ENCODE measurements at regions not wholly inside any gene's neighbourhood (a gene's known extent, or its start where the extent isn't known, plus 50 kb on each side); places are given as distances from the start of the nearest gene placed in this dataset.

DNA sequence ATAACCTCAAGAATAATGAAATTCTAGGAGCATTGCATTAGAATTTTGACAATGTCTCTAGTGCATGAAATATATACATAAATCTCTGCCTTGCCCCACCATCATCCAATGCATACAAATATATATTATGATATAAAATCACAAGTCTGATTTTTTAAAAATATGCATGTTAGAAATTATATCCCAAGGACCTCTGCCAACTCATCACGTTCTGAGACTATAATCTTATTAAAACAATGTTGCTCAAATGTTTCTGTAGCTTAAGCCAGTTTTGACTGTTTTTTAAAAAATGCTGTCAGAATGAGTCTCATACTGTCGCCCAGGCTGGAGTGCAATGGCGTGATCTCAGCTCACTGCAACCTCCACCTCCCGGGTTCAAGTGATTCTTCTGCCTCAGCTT, 287.0 kb upstream of the SOX4 start:
- Histone ChIP-seq H3K9ac (ENCODE audit: low read length) (no peak overlapping the region), H3K36me3 (ENCODE audit: low read depth, low read length) (no peaks in the 10 kb centered on the region), H3K4me2 (ENCODE audit: low read length) (no peak overlapping the region), H3F3A (ENCODE audit: low read length, unreplicated experiment) (no peaks in the 10 kb centered on the region), H4K20me1 (ENCODE audit: low read length) (no peaks in the 10 kb centered on the region), H3K9me3 (ENCODE audit: low read length) (0 out of 2 replicates have a peak, but pooled peaks cover 5% of the 10 kb centered on the region), H3K27ac (ENCODE audit: low read length) (no peak overlapping the region), H3K4me3 (ENCODE audit: low read length) (no peak overlapping the region), H3K9me2 (replicated peaks; ENCODE audit: low read length) (no peaks in the 10 kb centered on the region), H3K27me3 (ENCODE audit: low read length) (no peaks in the 10 kb centered on the region), H3K79me2 (ENCODE audit: low read length) (no peaks in the 10 kb centered on the region), H2AFZ (ENCODE audit: low read length) (no peak overlapping the region), H3K4me1 (ENCODE audit: insufficient read depth, low read length) (no peaks in the 10 kb centered on the region)
- DNase-seq (no peak), ATAC-seq (no peak)
- ChIA-PET POLR2A (ENCODE audit: unreplicated experiment) (no interaction called here), CTCF (no interaction called here)
- intact Hi-C loops (cut with micrococcal nuclease): no loop called here
- TF ChIP-seq, protein P1, sequence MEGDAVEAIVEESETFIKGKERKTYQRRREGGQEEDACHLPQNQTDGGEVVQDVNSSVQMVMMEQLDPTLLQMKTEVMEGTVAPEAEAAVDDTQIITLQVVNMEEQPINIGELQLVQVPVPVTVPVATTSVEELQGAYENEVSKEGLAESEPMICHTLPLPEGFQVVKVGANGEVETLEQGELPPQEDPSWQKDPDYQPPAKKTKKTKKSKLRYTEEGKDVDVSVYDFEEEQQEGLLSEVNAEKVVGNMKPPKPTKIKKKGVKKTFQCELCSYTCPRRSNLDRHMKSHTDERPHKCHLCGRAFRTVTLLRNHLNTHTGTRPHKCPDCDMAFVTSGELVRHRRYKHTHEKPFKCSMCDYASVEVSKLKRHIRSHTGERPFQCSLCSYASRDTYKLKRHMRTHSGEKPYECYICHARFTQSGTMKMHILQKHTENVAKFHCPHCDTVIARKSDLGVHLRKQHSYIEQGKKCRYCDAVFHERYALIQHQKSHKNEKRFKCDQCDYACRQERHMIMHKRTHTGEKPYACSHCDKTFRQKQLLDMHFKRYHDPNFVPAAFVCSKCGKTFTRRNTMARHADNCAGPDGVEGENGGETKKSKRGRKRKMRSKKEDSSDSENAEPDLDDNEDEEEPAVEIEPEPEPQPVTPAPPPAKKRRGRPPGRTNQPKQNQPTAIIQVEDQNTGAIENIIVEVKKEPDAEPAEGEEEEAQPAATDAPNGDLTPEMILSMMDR (conservative IDR thresholded peaks at IDR 0.05; ENCODE audit: low read depth, low read length): no peak
- no TSS peak for BruUV-seq (replicated peaks)

DNA sequence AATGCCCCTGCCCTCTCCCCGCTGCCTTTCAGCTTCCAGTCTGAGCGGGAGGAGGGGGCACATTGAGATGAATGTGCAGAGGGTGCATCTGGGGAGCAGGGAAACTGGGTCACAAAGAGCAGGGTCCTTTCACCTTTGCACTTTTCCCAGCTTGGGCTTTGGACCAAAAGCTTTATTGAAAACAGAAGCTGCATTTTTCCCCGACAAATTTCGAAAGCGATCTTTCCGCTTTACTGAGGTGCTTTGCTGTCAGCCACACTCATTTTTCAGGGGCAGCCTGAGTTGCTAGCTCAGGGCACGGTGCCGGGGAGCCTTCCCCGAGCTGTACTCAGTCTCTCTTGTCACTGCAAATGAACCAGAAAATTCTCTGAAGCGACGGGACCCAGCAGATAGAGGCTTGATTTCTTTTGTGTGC, 283.7 kb upstream of the SOX4 start:
- H3K9me3 ChIP-seq (ENCODE audit: low read length): no peaks in the 10 kb centered on the region
- H3K36me3 ChIP-seq (ENCODE audit: low read depth, low read length): no peaks in the 10 kb centered on the region
- CTCF ChIA-PET: no interaction called here
- no peak for TF ChIP-seq EZH2 (IDR thresholded peaks at IDR 0.05; ENCODE audit: low read length, unreplicated experiment)
- TF ChIP-seq, protein P1 (conservative IDR thresholded peaks at IDR 0.05; ENCODE audit: low read depth, low read length): no peak
- TF ChIP-seq EZH2phosphoT487 (IDR thresholded peaks at IDR 0.05; ENCODE audit: borderline replicate concordance, low read length): no peak
- ATAC-seq (no peak), DNase-seq (no peak)
- no peak overlapping the region for H3K27ac ChIP-seq (ENCODE audit: low read length)
- H3K9me2 ChIP-seq (replicated peaks; ENCODE audit: low read length): no peaks in the 10 kb centered on the region
- H3K4me1 ChIP-seq (ENCODE audit: insufficient read depth, low read length): no peaks in the 10 kb centered on the region
- no peaks in the 10 kb centered on the region for H3F3A ChIP-seq (ENCODE audit: low read length, unreplicated experiment)
- no peaks in the 10 kb centered on the region for H3K79me2 ChIP-seq (ENCODE audit: low read length)
- intact Hi-C loops (cut with micrococcal nuclease): no loop called here
- no peak overlapping the region for H3K9ac ChIP-seq (ENCODE audit: low read length)
- no peak overlapping the region for H3K4me3 ChIP-seq (ENCODE audit: low read length)
- no peaks in the 10 kb centered on the region for H4K20me1 ChIP-seq (ENCODE audit: low read length)
- H3K27me3 ChIP-seq (ENCODE audit: low read length): no peaks in the 10 kb centered on the region
- POLR2A ChIA-PET (ENCODE audit: unreplicated experiment): no interaction called here
- no peak overlapping the region for H2AFZ ChIP-seq (ENCODE audit: low read length)
- BruUV-seq (replicated peaks): no TSS peak
- no peak overlapping the region for H3K4me2 ChIP-seq (ENCODE audit: low read length)

DNA sequence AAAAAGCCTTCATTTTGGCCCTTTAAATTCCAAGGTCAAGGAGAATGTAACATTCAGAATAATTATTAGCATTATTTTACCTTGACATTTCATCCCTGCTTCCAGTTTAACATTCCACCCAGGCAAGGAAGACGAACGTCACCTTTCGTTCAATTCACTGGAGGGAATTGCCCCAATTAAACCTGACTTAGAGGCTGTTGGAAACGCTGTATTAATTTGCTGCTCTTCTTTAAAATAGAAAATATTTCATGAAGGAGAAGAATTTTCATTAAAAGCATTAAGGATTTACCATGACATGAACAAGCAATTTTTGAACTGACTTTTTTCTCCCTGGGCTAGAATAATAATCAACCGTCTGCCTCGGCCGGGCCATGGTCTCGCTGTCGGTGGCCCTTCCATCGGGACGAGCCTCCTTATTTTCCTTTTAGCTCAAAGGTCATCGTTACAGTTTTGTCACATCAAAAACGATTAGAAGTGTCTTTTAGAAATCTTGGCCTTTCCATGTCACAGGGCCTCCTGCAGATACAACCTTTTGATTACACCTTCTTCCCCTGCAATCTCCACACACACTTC, 282.9 kb upstream of the SOX4 start:
- Histone ChIP-seq H3K4me1 (ENCODE audit: insufficient read depth, low read length) (no peaks in the 10 kb centered on the region), H3K4me2 (ENCODE audit: low read length) (no peak overlapping the region), H3K79me2 (ENCODE audit: low read length) (no peaks in the 10 kb centered on the region), H4K20me1 (ENCODE audit: low read length) (no peaks in the 10 kb centered on the region), H3K27me3 (ENCODE audit: low read length) (no peaks in the 10 kb centered on the region), H3K4me3 (ENCODE audit: low read length) (no peak overlapping the region), H3K9ac (ENCODE audit: low read length) (no peak overlapping the region), H3K27ac (ENCODE audit: low read length) (no peak overlapping the region), H3K9me2 (replicated peaks; ENCODE audit: low read length) (no peaks in the 10 kb centered on the region), H3K36me3 (ENCODE audit: low read depth, low read length) (no peaks in the 10 kb centered on the region), H2AFZ (ENCODE audit: low read length) (no peak overlapping the region), H3F3A (ENCODE audit: low read length, unreplicated experiment) (no peaks in the 10 kb centered on the region), H3K9me3 (ENCODE audit: low read length) (no peaks in the 10 kb centered on the region)
- TF ChIP-seq EZH2 (IDR thresholded peaks at IDR 0.05; ENCODE audit: low read length, unreplicated experiment): no peak
- no peak for TF ChIP-seq EZH2phosphoT487 (IDR thresholded peaks at IDR 0.05; ENCODE audit: borderline replicate concordance, low read length)
- TF ChIP-seq, protein P1 (conservative IDR thresholded peaks at IDR 0.05; ENCODE audit: low read depth, low read length): no peak
- no TSS peak for BruUV-seq (replicated peaks)
- no peak for DNase-seq
- ChIA-PET POLR2A (ENCODE audit: unreplicated experiment) (no interaction called here), CTCF (no interaction called here)
- no peak for ATAC-seq
- intact Hi-C loops (cut with micrococcal nuclease): no loop called here
